Activated B cell treated with CpG ODN at 0.5 μM for 24 hours (primary cell): ENCODE measurements at regions not wholly inside any gene's neighbourhood (a gene's known extent, or its start where the extent isn't known, plus 50 kb on each side); places are given as distances from the start of the nearest gene placed in this dataset.

Source experiments
- ATAC-seq: fragments of 200-7000 bp; cut with Tn5 transposase; one replicate; pipeline ENCODE4 v1.10.0; 2021; ENCODE audit warnings: low read depth, mild to moderate bottlenecking, moderate library complexity
- CTCF ChIA-PET: fragments of 350-600 bp; sonication (Branson Sonifier 250); formaldehyde crosslinking; loops from one replicate; lab custom pipeline; 2021; ENCODE audit warnings: antibody characterized with exemption; lab: Charles Lee
- POLR2A ChIA-PET: fragments of 350-600 bp; sonication (Branson Sonifier 250); formaldehyde crosslinking; loops from one replicate; lab custom pipeline; 2021; ENCODE audit warnings: antibody characterized with exemption; lab: Charles Lee
- DNase-seq: peaks from one replicate; pipeline ENCODE4 v3.0.0; 2022
- H3K27ac Mint-ChIP-seq: one replicate; pipeline ENCODE4 v1.8.0; 2020; ENCODE audit warnings: mixed read lengths
- H3K27me3 Mint-ChIP-seq: one replicate; pipeline ENCODE4 v1.8.0; 2021; ENCODE audit warnings: mixed read lengths
- H3K36me3 Mint-ChIP-seq: one replicate; pipeline ENCODE4 v1.8.0; 2021; ENCODE audit warnings: low read depth, mixed read lengths
- H3K4me1 Mint-ChIP-seq: one replicate; pipeline ENCODE4 v1.8.0; 2021; ENCODE audit warnings: mixed read lengths
- H3K4me3 Mint-ChIP-seq: one replicate; pipeline ENCODE4 v1.8.0; 2020; ENCODE audit warnings: mild to moderate bottlenecking, mixed read lengths
- H3K9me3 Mint-ChIP-seq: one replicate; pipeline ENCODE4 v1.8.0; 2020; ENCODE audit warnings: mixed read lengths
- CTCF ChIP-seq: fragments of 200-600 bp; IDR thresholded peaks from one replicate; pipeline ENCODE4 v1.8.0; 2022; ENCODE audit warnings: antibody characterized with exemption, mild to moderate bottlenecking
- intact Hi-C: fragments of 100-400 bp; cut with micrococcal nuclease; formaldehyde crosslinking; loops from one replicate; pipeline ENCODE4 v1.15.1; 2024

- no peak overlapping the region for H3K27ac Mint-ChIP-seq
- intact Hi-C loops = no loop called here
These were observed 152.4 kb downstream of the BRMS1L start for GRCh38 chr14:35978561-35978960.

GRCh38 chr14:35975814-35976213 lies 149.7 kb downstream of the BRMS1L start:
- intact Hi-C loops = no loop called here
- no peak overlapping the region for H3K27ac Mint-ChIP-seq
- ChIA-PET POLR2A (no interaction called here), CTCF (no interaction called here)
- H3K9me3 Mint-ChIP-seq = no peaks in the 10 kb centered on the region
- DNase-seq (no peak), ATAC-seq (no peak)
- no peak for TF ChIP-seq CTCF
- H3K27me3 Mint-ChIP-seq = no peaks in the 10 kb centered on the region
- no peak overlapping the region for H3K4me3 Mint-ChIP-seq
- H3K4me1 Mint-ChIP-seq = no peaks in the 10 kb centered on the region
- no peaks in the 10 kb centered on the region for H3K36me3 Mint-ChIP-seq

More at GRCh38 chr14:35978561-35978960, 152.4 kb downstream of the BRMS1L start:
- no peaks in the 10 kb centered on the region for H3K36me3 Mint-ChIP-seq
- no peak for TF ChIP-seq CTCF
- H3K4me1 Mint-ChIP-seq = no peaks in the 10 kb centered on the region
- no peak overlapping the region for H3K4me3 Mint-ChIP-seq
- POLR2A ChIA-PET = no interaction called here
- no peaks in the 10 kb centered on the region for H3K9me3 Mint-ChIP-seq
- DNase-seq (no peak), ATAC-seq (no peak)
- H3K27me3 Mint-ChIP-seq = no peaks in the 10 kb centered on the region
- CTCF ChIA-PET = no interaction called here

- ChIA-PET POLR2A (no interaction called here), CTCF (no interaction called here)
- no peak overlapping the region for H3K4me3 Mint-ChIP-seq
- H3K36me3 Mint-ChIP-seq = no peaks in the 10 kb centered on the region
- DNase-seq (no peak), ATAC-seq (no peak)
- no peaks in the 10 kb centered on the region for H3K27me3 Mint-ChIP-seq
- H3K27ac Mint-ChIP-seq = no peak overlapping the region
- H3K4me1 Mint-ChIP-seq = no peaks in the 10 kb centered on the region
- intact Hi-C loops = no loop called here
- TF ChIP-seq CTCF = no peak
- no peaks in the 10 kb centered on the region for H3K9me3 Mint-ChIP-seq
These were observed 147.6 kb downstream of the BRMS1L start for GRCh38 chr14:35973770-35974169.

- intact Hi-C loops = no loop called here
- Mint-ChIP-seq H3K27ac (no peak overlapping the region), H3K36me3 (no peaks in the 10 kb centered on the region), H3K4me1 (no peaks in the 10 kb centered on the region), H3K9me3 (no peaks in the 10 kb centered on the region), H3K27me3 (peaks cover 2% of the 10 kb centered on the region), H3K4me3 (no peak overlapping the region)
- ATAC-seq (no peak), DNase-seq (no peak)
- ChIA-PET CTCF (no interaction called here), POLR2A (no interaction called here)
- TF ChIP-seq CTCF = no peak
These were observed 146.0 kb downstream of the BRMS1L start for GRCh38 chr14:35971965-35972630.

GRCh38 chr14:35969310-35969709 lies 143.2 kb downstream of the BRMS1L start:
- TF ChIP-seq CTCF = no peak
- DNase-seq (no peak), ATAC-seq (no peak)
- H3K4me1 Mint-ChIP-seq = no peaks in the 10 kb centered on the region
- H3K36me3 Mint-ChIP-seq = no peaks in the 10 kb centered on the region
- ChIA-PET CTCF (no interaction called here), POLR2A (no interaction called here)
- intact Hi-C loops = no loop called here
- peaks cover 2% of the 10 kb centered on the region for H3K27me3 Mint-ChIP-seq
- H3K27ac Mint-ChIP-seq = no peak overlapping the region
- no peak overlapping the region for H3K4me3 Mint-ChIP-seq
- H3K9me3 Mint-ChIP-seq = no peaks in the 10 kb centered on the region
